Fibroblast of lung (primary cell): ENCODE measurements at regions not wholly inside any gene's neighbourhood (a gene's known extent, or its start where the extent isn't known, plus 50 kb on each side); places are given as distances from the start of the nearest gene placed in this dataset.

Experiments
- EZH2 ChIP-seq: IDR thresholded peaks from 2 replicates; pipeline ENCODE4 v1.5.1; 2012; ENCODE audit warnings: low read length, control low read depth, mild to moderate bottlenecking; ENCODE audit errors: missing control alignments
- TF ChIP-seq, protein P1 (sequence below), 2 donors: IDR thresholded peaks in 1 of 2; conservative IDR thresholded peaks in 1 of 2; 1 replicate in 1 of 2; 2 replicates in 1 of 2; pipeline ENCODE4 v1.5.1; 2011 to 2012; ENCODE audit warnings: low read length in 2 of 2, control low read depth in 1 of 2, inconsistent platforms in 1 of 2, low read depth in 1 of 2, mild to moderate bottlenecking in 1 of 2

DNA sequence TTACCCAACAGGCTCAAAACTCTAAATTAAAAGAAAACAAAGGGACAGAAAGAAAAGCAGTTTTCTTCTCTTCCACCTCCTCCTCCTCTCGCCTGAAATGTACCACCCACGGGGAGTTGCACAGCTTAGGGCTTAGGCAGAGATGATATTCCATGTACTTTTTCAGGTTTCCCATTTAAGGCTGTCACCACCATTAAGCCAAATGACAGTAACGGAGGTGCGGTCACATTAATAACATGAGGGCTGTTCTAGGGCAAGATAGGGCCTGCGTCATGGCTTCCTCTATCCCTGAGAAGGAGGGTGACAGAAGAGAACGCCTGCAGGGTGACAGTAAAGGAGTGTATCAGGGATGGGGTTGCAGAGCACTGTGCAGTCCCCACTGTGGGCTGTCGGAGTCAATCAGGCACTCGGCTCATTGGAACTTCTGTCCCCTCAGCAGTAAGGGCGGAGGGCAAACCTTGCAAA is 51.7 kb upstream of the TJP1 start:
- TF ChIP-seq, protein P1, sequence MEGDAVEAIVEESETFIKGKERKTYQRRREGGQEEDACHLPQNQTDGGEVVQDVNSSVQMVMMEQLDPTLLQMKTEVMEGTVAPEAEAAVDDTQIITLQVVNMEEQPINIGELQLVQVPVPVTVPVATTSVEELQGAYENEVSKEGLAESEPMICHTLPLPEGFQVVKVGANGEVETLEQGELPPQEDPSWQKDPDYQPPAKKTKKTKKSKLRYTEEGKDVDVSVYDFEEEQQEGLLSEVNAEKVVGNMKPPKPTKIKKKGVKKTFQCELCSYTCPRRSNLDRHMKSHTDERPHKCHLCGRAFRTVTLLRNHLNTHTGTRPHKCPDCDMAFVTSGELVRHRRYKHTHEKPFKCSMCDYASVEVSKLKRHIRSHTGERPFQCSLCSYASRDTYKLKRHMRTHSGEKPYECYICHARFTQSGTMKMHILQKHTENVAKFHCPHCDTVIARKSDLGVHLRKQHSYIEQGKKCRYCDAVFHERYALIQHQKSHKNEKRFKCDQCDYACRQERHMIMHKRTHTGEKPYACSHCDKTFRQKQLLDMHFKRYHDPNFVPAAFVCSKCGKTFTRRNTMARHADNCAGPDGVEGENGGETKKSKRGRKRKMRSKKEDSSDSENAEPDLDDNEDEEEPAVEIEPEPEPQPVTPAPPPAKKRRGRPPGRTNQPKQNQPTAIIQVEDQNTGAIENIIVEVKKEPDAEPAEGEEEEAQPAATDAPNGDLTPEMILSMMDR (conservative IDR thresholded peaks at IDR 0.05 in 1 of 2, IDR thresholded peaks at IDR 0.05 in 1 of 2; ENCODE audit: low read depth in 1 of 2, low read length in 2 of 2) = no peak
- TF ChIP-seq EZH2 = no peak
